Esophagus squamous epithelium (tissue), 4 donors: ENCODE measurements at regions not wholly inside any gene's neighbourhood (a gene's known extent, or its start where the extent isn't known, plus 50 kb on each side); places are given as distances from the start of the nearest gene placed in this dataset.

Experiments
- POLR2A ChIP-seq, 4 donors: fragments of 450-650 bp; IDR thresholded peaks; one replicate each; pipeline ENCODE4 v1.6.1; 2017; ENCODE audit warnings: antibody characterized with exemption in 4 of 4, mild to moderate bottlenecking in 4 of 4, moderate library complexity in 3 of 4
- TF ChIP-seq, protein P1 (sequence below), 6 experiments: fragments of 450-650 bp in 4 of 6; fragments of 200-600 bp in 2 of 6; sonication (generic) in 2 of 6; IDR thresholded peaks; one replicate each; pipeline ENCODE4 v1.5.1; 2016 to 2019; ENCODE audit warnings: antibody characterized with exemption in 6 of 6, mild to moderate bottlenecking in 4 of 6, moderate library complexity in 4 of 6

DNA sequence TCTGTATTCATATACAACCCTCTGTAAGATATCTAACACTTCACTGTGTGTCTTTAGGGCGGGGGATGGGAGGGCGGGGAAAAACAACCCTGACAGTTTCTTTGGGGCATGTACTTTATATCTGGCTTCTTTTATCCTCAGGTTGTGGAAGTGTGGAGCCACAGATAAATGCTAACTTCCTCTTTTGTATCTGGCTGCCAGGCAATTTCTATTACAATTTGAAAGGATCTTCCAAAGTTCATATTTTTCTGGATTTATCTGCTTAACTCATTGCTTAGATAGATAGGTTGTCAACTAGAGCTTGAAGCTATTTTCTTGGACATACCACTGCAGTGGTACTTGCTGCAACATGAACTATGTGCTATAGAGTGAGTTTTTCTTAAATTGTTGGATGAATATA is 393.0 kb downstream of the LMO7 start:
- no peak for TF ChIP-seq POLR2A (IDR thresholded peaks at IDR 0.05)
- TF ChIP-seq, protein P1, sequence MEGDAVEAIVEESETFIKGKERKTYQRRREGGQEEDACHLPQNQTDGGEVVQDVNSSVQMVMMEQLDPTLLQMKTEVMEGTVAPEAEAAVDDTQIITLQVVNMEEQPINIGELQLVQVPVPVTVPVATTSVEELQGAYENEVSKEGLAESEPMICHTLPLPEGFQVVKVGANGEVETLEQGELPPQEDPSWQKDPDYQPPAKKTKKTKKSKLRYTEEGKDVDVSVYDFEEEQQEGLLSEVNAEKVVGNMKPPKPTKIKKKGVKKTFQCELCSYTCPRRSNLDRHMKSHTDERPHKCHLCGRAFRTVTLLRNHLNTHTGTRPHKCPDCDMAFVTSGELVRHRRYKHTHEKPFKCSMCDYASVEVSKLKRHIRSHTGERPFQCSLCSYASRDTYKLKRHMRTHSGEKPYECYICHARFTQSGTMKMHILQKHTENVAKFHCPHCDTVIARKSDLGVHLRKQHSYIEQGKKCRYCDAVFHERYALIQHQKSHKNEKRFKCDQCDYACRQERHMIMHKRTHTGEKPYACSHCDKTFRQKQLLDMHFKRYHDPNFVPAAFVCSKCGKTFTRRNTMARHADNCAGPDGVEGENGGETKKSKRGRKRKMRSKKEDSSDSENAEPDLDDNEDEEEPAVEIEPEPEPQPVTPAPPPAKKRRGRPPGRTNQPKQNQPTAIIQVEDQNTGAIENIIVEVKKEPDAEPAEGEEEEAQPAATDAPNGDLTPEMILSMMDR (IDR thresholded peaks at IDR 0.05): no peak
